ENCODE measurements at regions not wholly inside any gene's neighbourhood (a gene's known extent, or its start where the extent isn't known, plus 50 kb on each side); places are given as distances from the start of the nearest gene placed in this dataset.

DNA sequence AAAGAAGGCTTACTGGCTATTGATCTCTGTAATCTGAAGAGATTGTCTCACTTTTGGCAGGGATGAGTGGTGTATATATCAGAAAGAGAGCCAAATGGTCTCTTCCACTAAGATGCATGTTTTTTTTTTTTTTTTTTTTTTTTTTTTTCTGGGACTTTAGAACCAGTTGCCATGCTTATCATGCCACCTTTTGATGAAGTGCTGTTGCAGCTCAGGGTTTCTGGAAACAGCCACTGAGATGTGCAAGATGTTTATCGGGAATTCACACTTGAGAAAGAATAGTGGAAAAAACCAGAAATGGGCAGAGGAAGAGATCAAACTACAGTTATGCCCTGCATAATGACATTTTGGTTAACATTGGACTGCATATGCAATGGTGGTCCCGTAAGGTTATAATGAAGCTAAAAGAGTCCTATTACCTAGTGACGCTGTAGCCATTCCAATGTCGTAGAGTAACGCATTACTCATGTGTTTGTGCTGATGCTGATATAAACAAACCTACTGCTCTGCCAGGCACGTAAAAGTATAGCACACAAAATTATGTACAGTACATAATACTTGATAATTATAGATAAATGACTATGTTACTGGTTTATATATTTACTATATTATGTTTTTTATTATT, 121.0 kb downstream of the KLF5 start:
- no peaks in the 10 kb centered on the region for H3K36me3 ChIP-seq
- intact Hi-C loops (cut with DNase I) = no loop called here
- no peak for DNase-seq
- no peak overlapping the region for H3K4me3 ChIP-seq
- H3K9ac ChIP-seq (ENCODE audit: low read depth in 2 of 2, low read length in 2 of 2) = no peak overlapping the region
- H3K9me3 ChIP-seq = no peaks in the 10 kb centered on the region
- H3K4me1 ChIP-seq = no peaks in the 10 kb centered on the region
- TF ChIP-seq, protein P1, sequence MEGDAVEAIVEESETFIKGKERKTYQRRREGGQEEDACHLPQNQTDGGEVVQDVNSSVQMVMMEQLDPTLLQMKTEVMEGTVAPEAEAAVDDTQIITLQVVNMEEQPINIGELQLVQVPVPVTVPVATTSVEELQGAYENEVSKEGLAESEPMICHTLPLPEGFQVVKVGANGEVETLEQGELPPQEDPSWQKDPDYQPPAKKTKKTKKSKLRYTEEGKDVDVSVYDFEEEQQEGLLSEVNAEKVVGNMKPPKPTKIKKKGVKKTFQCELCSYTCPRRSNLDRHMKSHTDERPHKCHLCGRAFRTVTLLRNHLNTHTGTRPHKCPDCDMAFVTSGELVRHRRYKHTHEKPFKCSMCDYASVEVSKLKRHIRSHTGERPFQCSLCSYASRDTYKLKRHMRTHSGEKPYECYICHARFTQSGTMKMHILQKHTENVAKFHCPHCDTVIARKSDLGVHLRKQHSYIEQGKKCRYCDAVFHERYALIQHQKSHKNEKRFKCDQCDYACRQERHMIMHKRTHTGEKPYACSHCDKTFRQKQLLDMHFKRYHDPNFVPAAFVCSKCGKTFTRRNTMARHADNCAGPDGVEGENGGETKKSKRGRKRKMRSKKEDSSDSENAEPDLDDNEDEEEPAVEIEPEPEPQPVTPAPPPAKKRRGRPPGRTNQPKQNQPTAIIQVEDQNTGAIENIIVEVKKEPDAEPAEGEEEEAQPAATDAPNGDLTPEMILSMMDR (IDR thresholded peaks at IDR 0.05) = no peak
- H3K27ac ChIP-seq = no peak overlapping the region
- no peaks in the 10 kb centered on the region for H3K27me3 ChIP-seq

DNA sequence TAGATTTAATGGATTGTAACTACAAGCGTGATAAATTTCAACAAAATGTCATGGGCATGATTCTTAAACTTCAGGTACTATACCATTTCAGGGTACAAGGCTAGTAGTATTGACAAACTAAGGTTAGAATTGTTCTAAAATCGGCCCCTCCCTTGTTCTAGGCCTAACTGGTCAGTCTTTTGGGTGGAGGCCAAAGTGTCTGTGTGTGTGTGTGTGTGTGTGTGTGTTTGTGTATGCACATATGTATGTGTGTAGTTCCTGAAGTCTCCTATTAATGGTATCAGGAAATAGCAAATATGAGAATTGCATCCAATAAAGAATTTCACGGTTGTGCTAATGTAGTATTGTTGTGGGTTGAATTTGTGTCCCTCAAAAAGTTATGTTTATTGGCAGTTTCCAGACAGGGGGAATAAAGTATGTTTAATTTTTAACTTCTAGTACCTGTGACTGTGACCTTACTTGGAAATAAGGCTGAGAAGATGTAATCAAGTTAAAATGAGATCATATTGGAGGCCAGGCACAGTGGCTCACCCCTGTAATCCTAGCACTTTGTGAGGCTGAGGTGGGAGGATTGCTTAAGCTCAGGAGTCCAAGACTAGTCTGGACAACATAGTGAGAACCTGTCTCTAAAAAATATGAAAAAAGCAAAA, 119.2 kb downstream of the KLF5 start:
- intact Hi-C loops (cut with DNase I) = no loop called here
- H3K4me3 ChIP-seq = no peak overlapping the region
- peak; percentile 73 for DNase-seq
- peak overlapping the region; percentile 77 for H3K27ac ChIP-seq
- H3K9me3 ChIP-seq = no peaks in the 10 kb centered on the region
- H3K36me3 ChIP-seq = no peaks in the 10 kb centered on the region
- TF ChIP-seq, protein P1 (IDR thresholded peaks at IDR 0.05) = no peak
- H3K27me3 ChIP-seq = no peaks in the 10 kb centered on the region
- H3K4me1 ChIP-seq = no peaks in the 10 kb centered on the region
- peak overlapping the region in 1 of 2 donors; percentile 21 for H3K9ac ChIP-seq (ENCODE audit: low read depth in 2 of 2, low read length in 2 of 2)

DNA sequence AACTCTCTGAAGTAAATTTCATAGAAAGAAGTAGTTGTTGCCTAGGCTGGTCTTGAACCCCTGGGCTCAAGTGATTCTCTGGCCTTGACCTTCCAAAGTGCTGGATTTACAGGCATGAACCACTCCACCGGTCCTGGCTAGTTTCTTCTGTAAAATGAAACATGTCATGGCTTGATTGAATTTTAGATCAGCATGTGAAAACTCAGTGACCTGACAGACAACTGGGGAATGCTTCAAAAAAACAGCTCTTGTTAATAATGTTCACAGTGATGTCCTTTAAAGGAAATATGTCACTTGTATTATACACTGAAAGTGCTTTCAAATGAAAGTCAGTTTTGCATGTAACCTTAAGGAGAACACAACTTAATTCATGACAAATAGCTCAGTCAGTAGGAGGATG, 118.2 kb downstream of the KLF5 start:
- Histone ChIP-seq H3K36me3 (no peaks in the 10 kb centered on the region), H3K4me1 (peaks cover under 1% of the 10 kb centered on the region), H3K9ac (ENCODE audit: low read depth in 2 of 2, low read length in 2 of 2) (no peak overlapping the region), H3K27me3 (no peaks in the 10 kb centered on the region), H3K9me3 (no peaks in the 10 kb centered on the region), H3K4me3 (no peak overlapping the region), H3K27ac (no peak overlapping the region)
- TF ChIP-seq, protein P1 (IDR thresholded peaks at IDR 0.05) = no peak
- intact Hi-C loops (cut with DNase I) = no loop called here
- DNase-seq = no peak

DNA sequence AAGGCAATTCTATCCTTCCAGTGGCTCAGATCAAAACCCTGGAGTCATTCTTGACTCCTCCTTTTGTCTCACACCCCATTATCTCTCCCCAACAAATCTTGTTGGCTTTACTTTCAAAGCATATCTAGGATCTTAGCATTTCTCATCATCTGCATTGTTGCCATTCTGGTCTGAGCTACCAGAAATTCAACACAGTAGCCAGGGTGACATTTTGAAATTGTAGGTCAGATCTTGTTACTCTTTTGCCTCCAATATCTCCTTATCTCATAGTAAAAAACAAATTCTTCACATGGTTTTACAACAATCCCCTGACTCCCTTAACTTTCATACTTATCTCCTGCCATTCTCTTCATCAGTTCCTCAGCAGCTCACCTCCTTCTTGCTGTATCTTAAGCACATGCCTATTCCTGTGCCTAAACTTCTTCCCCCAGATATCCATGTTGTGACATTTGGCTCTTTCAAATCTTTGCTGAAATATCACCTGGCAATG, 115.8 kb downstream of the KLF5 start:
- Histone ChIP-seq H3K9me3 (no peaks in the 10 kb centered on the region), H3K9ac (ENCODE audit: low read depth in 2 of 2, low read length in 2 of 2) (no peak overlapping the region), H3K4me1 (peaks cover 15% of the 10 kb centered on the region), H3K36me3 (no peaks in the 10 kb centered on the region), H3K4me3 (no peak overlapping the region), H3K27ac (no peak overlapping the region), H3K27me3 (no peaks in the 10 kb centered on the region)
- TF ChIP-seq, protein P1 (IDR thresholded peaks at IDR 0.05) = no peak
- no peak for DNase-seq
- intact Hi-C loops (cut with DNase I) = no loop called here

DNA sequence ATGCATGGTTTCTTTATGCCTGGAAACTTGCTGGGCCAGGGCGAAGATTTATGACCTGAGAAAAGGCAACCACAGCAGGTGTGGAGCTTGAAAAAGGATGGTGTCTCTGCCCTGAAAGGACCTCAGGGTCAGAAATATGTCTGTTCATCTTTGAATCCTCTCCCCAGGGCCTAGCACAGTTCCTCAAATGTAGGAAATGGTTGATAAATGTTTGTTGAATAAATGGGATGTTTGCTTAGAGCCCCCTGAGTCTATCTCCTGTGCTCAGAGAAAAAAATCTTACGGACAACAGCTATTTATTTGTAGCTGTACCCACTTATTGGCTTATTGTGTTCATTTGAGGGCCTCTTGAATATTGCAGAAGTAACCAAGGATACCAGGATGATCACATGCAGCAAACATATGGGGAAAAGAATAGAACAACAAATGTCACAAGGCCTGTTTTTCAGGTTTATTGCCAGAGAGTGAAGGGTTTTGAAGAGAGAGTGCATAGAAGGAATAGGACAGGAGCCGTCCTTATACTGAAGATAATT, 114.5 kb downstream of the KLF5 start:
- H3K4me3 ChIP-seq = no peak overlapping the region
- TF ChIP-seq, protein P1 (IDR thresholded peaks at IDR 0.05) = no peak
- H3K9me3 ChIP-seq = no peaks in the 10 kb centered on the region
- no peaks in the 10 kb centered on the region for H3K36me3 ChIP-seq
- H3K4me1 ChIP-seq = peaks cover 17% of the 10 kb centered on the region
- DNase-seq = no peak
- H3K9ac ChIP-seq (ENCODE audit: low read depth in 2 of 2, low read length in 2 of 2) = peak overlapping the region in 1 of 2 donors; percentile 43
- intact Hi-C loops (cut with DNase I) = no loop called here
- no peaks in the 10 kb centered on the region for H3K27me3 ChIP-seq
- H3K27ac ChIP-seq = peak overlapping the region; percentile 91

Data from colonic mucosa (tissue), 4 donors.